Neuron (in vitro differentiated cells): ENCODE measurements at regions not wholly inside any gene's neighbourhood (a gene's known extent, or its start where the extent isn't known, plus 50 kb on each side); places are given as distances from the start of the nearest gene placed in this dataset.

Source experiments
- H2AFZ ChIP-seq: one replicate; pipeline ENCODE4 v1.6.1; 2013; ENCODE audit warnings: low read depth, mild to moderate bottlenecking, inconsistent platforms, low read length, moderate library complexity
- H3K27me3 ChIP-seq: one replicate; pipeline ENCODE4 v1.6.1; 2013; ENCODE audit warnings: low read length; ENCODE audit not compliant: insufficient read depth
- H3K36me3 ChIP-seq: one replicate; pipeline ENCODE4 v1.6.1; 2013; ENCODE audit warnings: low read length; ENCODE audit not compliant: insufficient read depth
- H3K4me1 ChIP-seq: one replicate; pipeline ENCODE4 v1.6.1; 2013; ENCODE audit warnings: low read length; ENCODE audit not compliant: insufficient read depth
- H3K4me3 ChIP-seq: 2 replicates; pipeline ENCODE4 v1.5.1; 2013; ENCODE audit warnings: mild to moderate bottlenecking, low read length, moderate library complexity
- H3K9me3 ChIP-seq: one replicate; pipeline ENCODE4 v1.6.1; 2013; ENCODE audit warnings: low read length

- Histone ChIP-seq H3K4me3 (no peak overlapping the region), H3K4me1 (no peaks in the 10 kb centered on the region), H3K9me3 (no peaks in the 10 kb centered on the region), H3K27me3 (no peaks in the 10 kb centered on the region), H2AFZ (no peak overlapping the region), H3K36me3 (no peaks in the 10 kb centered on the region)
Measured at GRCh38 chr18:5091741-5092140, 105.3 kb downstream of the AKAIN1 start.

- Histone ChIP-seq H3K9me3 (no peaks in the 10 kb centered on the region), H3K4me1 (no peaks in the 10 kb centered on the region), H3K27me3 (no peaks in the 10 kb centered on the region), H2AFZ (no peak overlapping the region), H3K4me3 (no peak overlapping the region), H3K36me3 (no peaks in the 10 kb centered on the region)
Measured at GRCh38 chr18:5075297-5075696, 121.8 kb downstream of the AKAIN1 start.

- Histone ChIP-seq H3K4me3 (no peak overlapping the region), H3K4me1 (no peaks in the 10 kb centered on the region), H3K27me3 (no peaks in the 10 kb centered on the region), H3K9me3 (no peaks in the 10 kb centered on the region), H2AFZ (no peak overlapping the region), H3K36me3 (no peaks in the 10 kb centered on the region)
Measured at GRCh38 chr18:5073026-5073944, 123.8 kb downstream of the AKAIN1 start.

GRCh38 chr18:5068851-5069250, 128.2 kb downstream of the AKAIN1 start:
- Histone ChIP-seq H3K36me3 (no peaks in the 10 kb centered on the region), H3K4me3 (no peak overlapping the region), H3K4me1 (no peaks in the 10 kb centered on the region), H3K27me3 (no peaks in the 10 kb centered on the region), H2AFZ (no peak overlapping the region), H3K9me3 (no peaks in the 10 kb centered on the region)

- H3K36me3 ChIP-seq: no peaks in the 10 kb centered on the region
- H3K4me1 ChIP-seq: no peaks in the 10 kb centered on the region
- no peaks in the 10 kb centered on the region for H3K27me3 ChIP-seq
- no peaks in the 10 kb centered on the region for H3K9me3 ChIP-seq
- no peak overlapping the region for H3K4me3 ChIP-seq
- no peak overlapping the region for H2AFZ ChIP-seq
Measured at GRCh38 chr18:5066380-5066977, 130.6 kb downstream of the AKAIN1 start.

GRCh38 chr18:5065615-5066014, 131.4 kb downstream of the AKAIN1 start:
- Histone ChIP-seq H3K4me3 (no peak overlapping the region), H3K9me3 (no peaks in the 10 kb centered on the region), H3K4me1 (no peaks in the 10 kb centered on the region), H3K27me3 (no peaks in the 10 kb centered on the region), H2AFZ (no peak overlapping the region), H3K36me3 (no peaks in the 10 kb centered on the region)

GRCh38 chr18:5064841-5065370, 132.2 kb downstream of the AKAIN1 start:
- Histone ChIP-seq H2AFZ (no peak overlapping the region), H3K9me3 (no peaks in the 10 kb centered on the region), H3K4me3 (no peak overlapping the region), H3K36me3 (no peaks in the 10 kb centered on the region), H3K4me1 (no peaks in the 10 kb centered on the region), H3K27me3 (no peaks in the 10 kb centered on the region)

- Histone ChIP-seq H2AFZ (no peak overlapping the region), H3K4me3 (no peak overlapping the region), H3K9me3 (no peaks in the 10 kb centered on the region), H3K4me1 (no peaks in the 10 kb centered on the region), H3K36me3 (no peaks in the 10 kb centered on the region), H3K27me3 (no peaks in the 10 kb centered on the region)
Measured at GRCh38 chr18:5061785-5062184, 135.3 kb downstream of the AKAIN1 start.

GRCh38 chr18:5060543-5060942, 136.5 kb downstream of the AKAIN1 start:
- Histone ChIP-seq H3K27me3 (no peaks in the 10 kb centered on the region), H3K4me3 (no peak overlapping the region), H2AFZ (no peak overlapping the region)

GRCh38 chr18:5059696-5060032, 137.4 kb downstream of the AKAIN1 start:
- no peak overlapping the region for H3K4me3 ChIP-seq
- H3K36me3 ChIP-seq: no peaks in the 10 kb centered on the region
- H3K27me3 ChIP-seq: no peaks in the 10 kb centered on the region
- no peaks in the 10 kb centered on the region for H3K9me3 ChIP-seq
- no peak overlapping the region for H2AFZ ChIP-seq
- H3K4me1 ChIP-seq: no peaks in the 10 kb centered on the region

More at GRCh38 chr18:5060543-5060942, 136.5 kb downstream of the AKAIN1 start:
- H3K9me3 ChIP-seq: no peaks in the 10 kb centered on the region
- no peaks in the 10 kb centered on the region for H3K4me1 ChIP-seq
- H3K36me3 ChIP-seq: no peaks in the 10 kb centered on the region

- Histone ChIP-seq H3K36me3 (no peaks in the 10 kb centered on the region), H3K27me3 (no peaks in the 10 kb centered on the region), H2AFZ (no peak overlapping the region), H3K4me3 (no peak overlapping the region), H3K4me1 (no peaks in the 10 kb centered on the region), H3K9me3 (no peaks in the 10 kb centered on the region)
Measured at GRCh38 chr18:5058768-5059695, 138.0 kb downstream of the AKAIN1 start.

- Histone ChIP-seq H2AFZ (no peak overlapping the region), H3K4me1 (no peaks in the 10 kb centered on the region), H3K36me3 (no peaks in the 10 kb centered on the region), H3K4me3 (no peak overlapping the region), H3K9me3 (no peaks in the 10 kb centered on the region), H3K27me3 (no peaks in the 10 kb centered on the region)
Measured at GRCh38 chr18:5057386-5058348, 139.4 kb downstream of the AKAIN1 start.
